IMR-90 (cell line): ENCODE measurements at regions not wholly inside any gene's neighbourhood (a gene's known extent, or its start where the extent isn't known, plus 50 kb on each side); places are given as distances from the start of the nearest gene placed in this dataset.

Experiments used
- ATAC-seq: fragments of 200-7000 bp; cut with Tn5 transposase; 2 replicates; pipeline ENCODE4 v1.9.1; 2020; ENCODE audit warnings: low read depth, mild to moderate bottlenecking, moderate library complexity
- BruUV-seq: library from RNA; stranded (reverse); fragments of 400-500 nt; replicated peaks from 2 replicates; lab custom pipeline; 2021; lab: Mats Ljungman, UMichigan
- CTCF ChIA-PET: fragments of 300-600 bp; formaldehyde crosslinking; extraction: SDS; loops from one replicate; lab custom pipeline; 2021; ENCODE audit warnings: antibody characterized with exemption; lab: Yijun Ruan, JAX
- POLR2A ChIA-PET: fragments of 300-600 bp; sonication (Branson Sonifier 250); formaldehyde crosslinking; loops from one replicate; lab custom pipeline; 2022; ENCODE audit warnings: antibody characterized with exemption; ENCODE audit not compliant: unreplicated experiment; lab: Charles Lee
- DNase-seq: peaks from one replicate; pipeline ENCODE4 v3.0.0; 2013
- H2AFZ ChIP-seq: replicated peaks from 2 replicates; pipeline ENCODE3; 2013; ENCODE audit warnings: low read length, mild to moderate bottlenecking; ENCODE audit not compliant: poor library complexity
- H2AK5ac ChIP-seq: 2 replicates; pipeline ENCODE4 v1.6.1; 2013; ENCODE audit warnings: low read depth, low read length, inconsistent platforms
- H2AK9ac ChIP-seq: replicated peaks from 2 replicates; pipeline ENCODE3; 2013; ENCODE audit warnings: mild to moderate bottlenecking, low read depth, low read length, moderate library complexity; ENCODE audit not compliant: poor library complexity
- H2BK120ac ChIP-seq: 2 replicates; pipeline ENCODE4 v1.6.1; 2013; ENCODE audit warnings: low read depth, low read length, inconsistent platforms
- H2BK15ac ChIP-seq: 3 replicates; pipeline ENCODE4 v1.6.1; 2013; ENCODE audit warnings: low read depth, low read length, inconsistent platforms
- H2BK20ac ChIP-seq: 2 replicates; pipeline ENCODE4 v1.6.1; 2013; ENCODE audit warnings: low read depth, mild to moderate bottlenecking, inconsistent platforms, low read length, moderate library complexity
- H2BK5ac ChIP-seq: 2 replicates; pipeline ENCODE4 v1.6.1; 2013; ENCODE audit warnings: mild to moderate bottlenecking, low read depth, low read length, inconsistent platforms; ENCODE audit not compliant: poor library complexity, severe bottlenecking
- H3K14ac ChIP-seq: replicated peaks from 2 replicates; pipeline ENCODE4 v1.6.1; 2013; ENCODE audit warnings: low read depth, low read length, inconsistent platforms
- H3K18ac ChIP-seq: 2 replicates; pipeline ENCODE4 v1.6.1; 2013; ENCODE audit warnings: low read depth, low read length, control low read depth
- H3K23ac ChIP-seq: 2 replicates; pipeline ENCODE4 v1.6.1; 2013; ENCODE audit warnings: low read depth, low read length, inconsistent platforms
- H3K27ac ChIP-seq: 2 replicates; pipeline ENCODE4 v1.5.1; 2013; ENCODE audit warnings: mild to moderate bottlenecking, control low read depth, low read length; ENCODE audit not compliant: insufficient read depth
- H3K27me3 ChIP-seq: 2 replicates; pipeline ENCODE4 v1.6.1; 2013; ENCODE audit warnings: low read length; ENCODE audit not compliant: control insufficient read depth, insufficient read depth
- H3K36me3 ChIP-seq: 2 replicates; pipeline ENCODE4 v1.6.1; 2013; ENCODE audit warnings: low read length, mixed read lengths; ENCODE audit not compliant: control insufficient read depth, insufficient read depth
- H3K4ac ChIP-seq: 2 replicates; pipeline ENCODE4 v1.6.1; 2013; ENCODE audit warnings: low read depth, low read length, inconsistent platforms
- H3K4me1 ChIP-seq: 2 replicates; pipeline ENCODE4 v1.6.1; 2013; ENCODE audit warnings: low read length, mixed read lengths; ENCODE audit not compliant: control insufficient read depth, insufficient read depth
- H3K4me2 ChIP-seq: 2 replicates; pipeline ENCODE4 v1.6.1; 2013; ENCODE audit warnings: low read depth, mild to moderate bottlenecking, control low read depth, low read length, moderate library complexity
- H3K4me3 ChIP-seq: 2 replicates; pipeline ENCODE4 v1.5.1; 2013; ENCODE audit warnings: low read depth, mild to moderate bottlenecking, control low read depth, low read length, moderate library complexity; ENCODE audit not compliant: insufficient read depth
- H3K56ac ChIP-seq: 2 replicates; pipeline ENCODE4 v1.6.1; 2013; ENCODE audit warnings: low read length, inconsistent platforms; ENCODE audit not compliant: insufficient read depth; ENCODE audit errors: extremely low read depth
- H3K79me1 ChIP-seq, 2 experiments: 2 replicates each; pipeline ENCODE4 v1.6.1; 2013; ENCODE audit warnings: low read length in 2 of 2, inconsistent platforms in 1 of 2, low read depth in 1 of 2
- H3K9ac ChIP-seq: 2 replicates; pipeline ENCODE4 v1.6.1; 2013; ENCODE audit warnings: low read depth, low read length, control low read depth
- H3K9me1 ChIP-seq: 2 replicates; pipeline ENCODE4 v1.6.1; 2013; ENCODE audit warnings: low read length, inconsistent platforms; ENCODE audit not compliant: insufficient read depth
- H3K9me3 ChIP-seq: 2 replicates; pipeline ENCODE4 v1.6.1; 2013; ENCODE audit warnings: low read length; ENCODE audit not compliant: control insufficient read depth, insufficient read depth
- H4K20me1 ChIP-seq: 2 replicates; pipeline ENCODE4 v1.6.1; 2013; ENCODE audit warnings: low read length, inconsistent platforms; ENCODE audit not compliant: insufficient read depth
- H4K5ac ChIP-seq: 2 replicates; pipeline ENCODE4 v1.6.1; 2013; ENCODE audit warnings: mild to moderate bottlenecking, low read depth, low read length, control low read depth
- H4K8ac ChIP-seq, 2 experiments: 2 replicates each; pipeline ENCODE4 v1.6.1; 2013; ENCODE audit warnings: low read depth in 2 of 2, low read length in 2 of 2, control low read depth in 1 of 2, inconsistent platforms in 1 of 2
- H4K91ac ChIP-seq: 2 replicates; pipeline ENCODE4 v1.6.1; 2013; ENCODE audit warnings: low read depth, low read length, inconsistent platforms; ENCODE audit not compliant: insufficient read depth
- CEBPB ChIP-seq: IDR thresholded peaks from 2 replicates; pipeline ENCODE4 v1.6.1; 2012; ENCODE audit warnings: low read depth, low read length, improper control_type of control experiment
- CHD1 ChIP-seq: IDR thresholded peaks from 2 replicates; pipeline ENCODE4 v1.6.1; 2012; ENCODE audit warnings: low read depth, low read length, improper control_type of control experiment
- FOS ChIP-seq: fragments of 150-350 bp; IDR thresholded peaks from 2 replicates; pipeline ENCODE4 v1.6.1; 2016; ENCODE audit warnings: low read depth, low read length
- NFE2L2 ChIP-seq: fragments of 150-350 bp; IDR thresholded peaks from 2 replicates; pipeline ENCODE4 v1.6.1; 2016; ENCODE audit warnings: low read depth, mild to moderate bottlenecking, low read length
- RAD21 ChIP-seq: IDR thresholded peaks from 2 replicates; pipeline ENCODE4 v1.6.1; 2012; ENCODE audit warnings: low read length, improper control_type of control experiment
- RCOR1 ChIP-seq: IDR thresholded peaks from 2 replicates; pipeline ENCODE4 v1.6.1; 2012; ENCODE audit warnings: mild to moderate bottlenecking, low read length, improper control_type of control experiment; ENCODE audit not compliant: insufficient replicate concordance
- SMC3 ChIP-seq: fragments of 150-350 bp; IDR thresholded peaks from 2 replicates; pipeline ENCODE4 v1.6.1; 2016; ENCODE audit warnings: low read depth, mild to moderate bottlenecking, antibody characterized with exemption, low read length, moderate library complexity
- WGBS, 2 experiments: methylation state at CpG; one replicate each; pipeline versions ENCODE4 v1.1.5 to v1.1.7; 2013; ENCODE audit warnings: missing lambda C conversion rate in 2 of 2; ENCODE audit not compliant: insufficient read length in 1 of 2; ENCODE audit errors: extremely low coverage in 2 of 2; 5-methylcytosine and 5-hydroxymethylcytosine counted together
- dilution Hi-C: fragments of 300-500 bp; cut with HindIII; formaldehyde crosslinking; loops from one replicate; pipeline ENCODE4 v1.14.3; 2018; ENCODE audit warnings: low sequenced_read_pairs; ENCODE audit not compliant: unreplicated experiment
- in situ Hi-C: fragments of 300-500 bp; cut with MboI; formaldehyde crosslinking; loops from 3 replicates; pipeline ENCODE4 v1.14.3; 2019; ENCODE audit warnings: low sequenced_read_pairs, inconsistent platforms, mixed read lengths
- intact Hi-C: fragments of 100-400 bp; cut with micrococcal nuclease; formaldehyde crosslinking; loops from 2 replicates; pipeline ENCODE4 v1.10.0; 2022
- TF ChIP-seq, protein P1 (sequence below): fragments of 150-350 bp; IDR thresholded peaks from 2 replicates; pipeline ENCODE4 v1.6.1; 2017; ENCODE audit warnings: mild to moderate bottlenecking, antibody characterized with exemption, low read length, low read depth
- TF ChIP-seq, protein P2 (sequence below): fragments of 150-350 bp; IDR thresholded peaks from 2 replicates; pipeline ENCODE4 v1.6.1; 2016; ENCODE audit warnings: low read depth, mild to moderate bottlenecking, low read length, moderate library complexity, borderline replicate concordance

DNA sequence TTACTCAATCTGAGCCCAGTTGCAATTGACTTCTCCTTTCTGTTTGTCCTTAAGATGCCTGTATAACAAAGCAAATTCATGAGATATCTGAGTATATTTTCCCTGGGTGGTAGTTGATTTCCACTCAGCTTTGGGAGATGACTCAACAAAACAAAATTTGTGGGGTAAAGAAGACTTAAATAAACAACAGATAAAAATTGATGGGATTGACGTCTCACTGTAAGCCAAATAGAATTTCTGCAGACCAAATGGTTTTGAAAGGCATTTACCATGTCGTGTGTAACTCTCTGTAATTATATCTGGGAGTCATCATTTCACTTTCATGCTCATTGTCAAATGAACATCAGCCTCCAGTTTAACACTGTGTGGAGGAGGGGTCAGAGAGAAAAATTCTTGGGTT lies 255.4 kb upstream of the MYO3A start:
- Histone ChIP-seq H3K9ac (no peak overlapping the region), H2BK5ac (no peak overlapping the region), H3K18ac (no peak overlapping the region), H3K9me1 (no peaks in the 10 kb centered on the region), H3K9me3 (peaks cover 17% of the 10 kb centered on the region), H3K4me1 (no peaks in the 10 kb centered on the region), H2BK15ac (no peak overlapping the region), H2AFZ (no peak overlapping the region), H3K56ac (no peak overlapping the region), H2BK20ac (no peak overlapping the region), H4K5ac (no peak overlapping the region), H4K20me1 (no peaks in the 10 kb centered on the region), H3K4me3 (no peak overlapping the region), H3K36me3 (no peaks in the 10 kb centered on the region), H2BK120ac (no peak overlapping the region), H2AK9ac (no peak overlapping the region), H3K4me2 (no peak overlapping the region), H3K27me3 (no peaks in the 10 kb centered on the region), H3K4ac (no peak overlapping the region), H3K79me1 (no peaks in the 10 kb centered on the region), H2AK5ac (no peak overlapping the region), H3K23ac (no peak overlapping the region), H4K8ac (no peak overlapping the region), H3K27ac (no peak overlapping the region), H3K14ac (no peak overlapping the region), H4K91ac (no peak overlapping the region)
- DNase-seq (no peak), ATAC-seq (no peak)
- intact Hi-C loops (no loop called here), in situ Hi-C loops (no loop called here), dilution Hi-C loops (no loop called here)
- no TSS peak for BruUV-seq
- no CpG with 5 or more reads among the region's 2 CpGs for WGBS, 2 experiments
- TF ChIP-seq, protein P1, sequence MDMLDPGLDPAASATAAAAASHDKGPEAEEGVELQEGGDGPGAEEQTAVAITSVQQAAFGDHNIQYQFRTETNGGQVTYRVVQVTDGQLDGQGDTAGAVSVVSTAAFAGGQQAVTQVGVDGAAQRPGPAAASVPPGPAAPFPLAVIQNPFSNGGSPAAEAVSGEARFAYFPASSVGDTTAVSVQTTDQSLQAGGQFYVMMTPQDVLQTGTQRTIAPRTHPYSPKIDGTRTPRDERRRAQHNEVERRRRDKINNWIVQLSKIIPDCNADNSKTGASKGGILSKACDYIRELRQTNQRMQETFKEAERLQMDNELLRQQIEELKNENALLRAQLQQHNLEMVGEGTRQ = no peak
- no peak for TF ChIP-seq CHD1
- TF ChIP-seq NFE2L2 = no peak
- TF ChIP-seq, protein P2, sequence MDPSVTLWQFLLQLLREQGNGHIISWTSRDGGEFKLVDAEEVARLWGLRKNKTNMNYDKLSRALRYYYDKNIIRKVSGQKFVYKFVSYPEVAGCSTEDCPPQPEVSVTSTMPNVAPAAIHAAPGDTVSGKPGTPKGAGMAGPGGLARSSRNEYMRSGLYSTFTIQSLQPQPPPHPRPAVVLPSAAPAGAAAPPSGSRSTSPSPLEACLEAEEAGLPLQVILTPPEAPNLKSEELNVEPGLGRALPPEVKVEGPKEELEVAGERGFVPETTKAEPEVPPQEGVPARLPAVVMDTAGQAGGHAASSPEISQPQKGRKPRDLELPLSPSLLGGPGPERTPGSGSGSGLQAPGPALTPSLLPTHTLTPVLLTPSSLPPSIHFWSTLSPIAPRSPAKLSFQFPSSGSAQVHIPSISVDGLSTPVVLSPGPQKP = no peak
- no peak for TF ChIP-seq FOS
- no peak for TF ChIP-seq SMC3
- no peak for TF ChIP-seq CEBPB
- TF ChIP-seq RAD21 = no peak
- no peak for TF ChIP-seq RCOR1
- POLR2A ChIA-PET = no interaction called here
- CTCF ChIA-PET = no interaction called here
